ENCODE measurements at regions not wholly inside any gene's neighbourhood (a gene's known extent, or its start where the extent isn't known, plus 50 kb on each side); places are given as distances from the start of the nearest gene placed in this dataset.

DNA sequence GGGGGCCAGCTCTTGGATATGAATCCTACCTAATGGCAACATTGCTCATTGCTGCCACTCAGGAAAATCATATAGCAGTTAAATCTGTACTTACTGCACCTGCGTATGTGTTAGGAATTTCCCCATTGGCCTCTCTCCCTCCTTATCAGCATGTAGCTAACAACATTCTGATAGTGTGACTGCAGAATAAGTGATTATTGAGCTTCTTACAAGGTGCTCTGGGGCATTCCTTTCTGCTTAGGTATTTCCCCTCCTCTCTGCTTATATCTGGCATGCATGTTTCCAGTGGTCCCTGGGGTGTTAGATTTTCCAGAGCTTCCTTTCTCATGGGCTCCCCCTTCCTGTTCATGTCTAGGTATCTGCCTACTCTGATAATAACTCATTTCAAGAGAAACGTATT lies 414.1 kb upstream of the SLITRK1 start:
- H3F3A ChIP-seq (ENCODE audit: insufficient read depth) = no peaks in the 10 kb centered on the region
- no peak overlapping the region for H3K27ac ChIP-seq
- H3K79me2 ChIP-seq (ENCODE audit: insufficient read depth) = no peaks in the 10 kb centered on the region
- H3K4me2 ChIP-seq (ENCODE audit: unreplicated experiment) = no peak overlapping the region
- H4K20me1 ChIP-seq (ENCODE audit: insufficient read depth) = no peaks in the 10 kb centered on the region
- DNase-seq = no peak
- no peaks in the 10 kb centered on the region for H3K9me3 ChIP-seq (ENCODE audit: low read depth)
- H3K9me2 ChIP-seq (ENCODE audit: insufficient read depth) = no peaks in the 10 kb centered on the region
- whole genome bisulfite sequencing, 2 experiments (ENCODE audit: low coverage in 1 of 2, low lambda C conversion rate in 2 of 2, missing lambda C conversion rate in 2 of 2) = 16 to 17% methylated on average over 2 of the region's 2 CpGs
- in situ Hi-C loops (cut with MboI) = no loop called here
- H3K4me1 ChIP-seq (ENCODE audit: insufficient read depth) = no peaks in the 10 kb centered on the region
- TF ChIP-seq EZH2 (IDR thresholded peaks at IDR 0.05; ENCODE audit: insufficient read depth, poor library complexity, severe bottlenecking) (no peak), EZH2phosphoT487 (IDR thresholded peaks at IDR 0.05; ENCODE audit: insufficient read depth, low read depth) (no peak)
- no peak overlapping the region for H3K4me3 ChIP-seq
- H3K9ac ChIP-seq = no peak overlapping the region
- H3K36me3 ChIP-seq (ENCODE audit: low read depth) = no peaks in the 10 kb centered on the region
- H3K27me3 ChIP-seq (replicated peaks; ENCODE audit: insufficient read depth) = no peaks in the 10 kb centered on the region
- no peak overlapping the region for H2AFZ ChIP-seq

DNA sequence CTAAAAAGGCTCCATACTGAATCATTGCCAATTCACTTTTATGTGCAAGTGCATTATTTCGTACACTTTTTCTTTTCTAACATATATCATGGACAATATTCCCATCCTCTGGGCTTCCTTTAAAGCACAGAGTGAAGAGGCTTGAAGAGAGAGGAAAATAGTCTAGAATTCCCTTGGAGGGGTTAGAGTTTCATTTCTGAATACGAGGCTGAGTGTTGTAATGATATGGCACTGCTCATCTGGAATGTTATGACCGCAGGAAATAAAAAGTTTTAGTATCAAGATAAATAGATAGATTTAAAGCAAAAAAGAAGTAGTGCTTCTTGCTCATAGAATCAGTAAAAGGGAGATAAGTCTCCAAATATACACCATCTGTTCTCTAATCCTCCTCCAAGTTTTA lies 412.3 kb upstream of the SLITRK1 start:
- WGBS, 2 experiments (ENCODE audit: low coverage in 1 of 2, low lambda C conversion rate in 2 of 2, missing lambda C conversion rate in 2 of 2) = 11 to 16% methylated on average over 3 of the region's 3 CpGs
- H3K4me2 ChIP-seq (ENCODE audit: unreplicated experiment) = no peak overlapping the region
- H3K9me2 ChIP-seq (ENCODE audit: insufficient read depth) = no peaks in the 10 kb centered on the region
- in situ Hi-C loops (cut with MboI) = no loop called here
- H2AFZ ChIP-seq = no peak overlapping the region
- no peaks in the 10 kb centered on the region for H3K27me3 ChIP-seq (replicated peaks; ENCODE audit: insufficient read depth)
- no peaks in the 10 kb centered on the region for H3K36me3 ChIP-seq (ENCODE audit: low read depth)
- TF ChIP-seq EZH2 (IDR thresholded peaks at IDR 0.05; ENCODE audit: insufficient read depth, poor library complexity, severe bottlenecking) (no peak), EZH2phosphoT487 (IDR thresholded peaks at IDR 0.05; ENCODE audit: insufficient read depth, low read depth) (no peak)
- H4K20me1 ChIP-seq (ENCODE audit: insufficient read depth) = no peaks in the 10 kb centered on the region
- H3K4me3 ChIP-seq = no peak overlapping the region
- H3K9ac ChIP-seq = no peak overlapping the region
- H3K4me1 ChIP-seq (ENCODE audit: insufficient read depth) = no peaks in the 10 kb centered on the region
- H3K27ac ChIP-seq = no peak overlapping the region
- no peaks in the 10 kb centered on the region for H3K79me2 ChIP-seq (ENCODE audit: insufficient read depth)
- H3F3A ChIP-seq (ENCODE audit: insufficient read depth) = no peaks in the 10 kb centered on the region
- no peak for DNase-seq
- no peaks in the 10 kb centered on the region for H3K9me3 ChIP-seq (ENCODE audit: low read depth)

DNA sequence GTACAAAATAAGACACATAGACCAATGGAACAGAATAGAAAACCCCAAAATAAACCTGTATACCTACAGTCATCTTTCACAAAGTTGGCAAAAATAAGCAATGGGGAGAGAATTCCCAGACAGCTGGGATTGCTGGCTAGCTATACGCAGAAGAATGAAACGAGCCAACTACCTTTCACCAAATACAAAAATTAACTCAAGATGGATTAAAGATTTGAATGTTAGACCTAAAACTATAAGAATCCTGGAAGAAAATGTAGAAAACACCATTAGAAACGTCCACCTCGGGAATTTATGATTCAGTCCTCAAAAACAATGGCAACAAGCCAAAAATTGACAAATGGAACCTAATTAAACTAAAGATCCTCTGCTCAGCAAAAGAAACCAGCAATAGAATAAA lies 408.1 kb upstream of the SLITRK1 start:
- Histone ChIP-seq H3F3A (ENCODE audit: insufficient read depth) (no peaks in the 10 kb centered on the region), H3K4me3 (no peak overlapping the region), H3K9ac (no peak overlapping the region), H3K79me2 (ENCODE audit: insufficient read depth) (no peaks in the 10 kb centered on the region), H3K9me3 (ENCODE audit: low read depth) (no peaks in the 10 kb centered on the region), H3K27me3 (replicated peaks; ENCODE audit: insufficient read depth) (no peaks in the 10 kb centered on the region), H3K27ac (no peak overlapping the region), H4K20me1 (ENCODE audit: insufficient read depth) (no peaks in the 10 kb centered on the region), H3K9me2 (ENCODE audit: insufficient read depth) (no peaks in the 10 kb centered on the region), H3K4me2 (ENCODE audit: unreplicated experiment) (no peak overlapping the region), H3K36me3 (ENCODE audit: low read depth) (no peaks in the 10 kb centered on the region), H2AFZ (no peak overlapping the region), H3K4me1 (ENCODE audit: insufficient read depth) (no peaks in the 10 kb centered on the region)
- WGBS, 2 experiments (ENCODE audit: low coverage in 1 of 2, low lambda C conversion rate in 2 of 2, missing lambda C conversion rate in 2 of 2) = 32 to 42% methylated on average over 4 of the region's 4 CpGs
- no peak for DNase-seq
- in situ Hi-C loops (cut with MboI) = no loop called here
- no peak for TF ChIP-seq EZH2 (IDR thresholded peaks at IDR 0.05; ENCODE audit: insufficient read depth, poor library complexity, severe bottlenecking)
- TF ChIP-seq EZH2phosphoT487 (IDR thresholded peaks at IDR 0.05; ENCODE audit: insufficient read depth, low read depth) = no peak

DNA sequence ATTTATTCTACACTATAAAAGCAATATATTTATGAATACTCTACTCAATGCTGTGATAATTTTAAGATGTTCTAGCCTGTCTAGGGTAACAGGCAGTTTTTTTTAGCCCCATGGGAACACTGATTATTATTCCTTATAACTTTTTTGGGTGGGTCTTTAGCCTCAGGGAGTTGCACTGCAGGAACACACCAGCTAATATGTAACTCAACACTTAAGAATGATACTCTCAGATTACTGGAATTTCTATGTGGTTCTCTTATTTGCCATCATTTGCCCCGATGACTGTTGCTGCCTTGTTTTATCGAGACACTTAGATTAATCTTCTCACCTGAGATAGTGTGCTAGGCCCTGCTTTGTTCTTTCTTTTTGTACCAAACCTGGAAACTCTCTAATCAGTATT lies 396.9 kb upstream of the SLITRK1 start:
- H3K27me3 ChIP-seq (replicated peaks; ENCODE audit: insufficient read depth) = no peaks in the 10 kb centered on the region
- no peak overlapping the region for H2AFZ ChIP-seq
- H3K9me2 ChIP-seq (ENCODE audit: insufficient read depth) = no peaks in the 10 kb centered on the region
- WGBS, 2 experiments (ENCODE audit: low coverage in 1 of 2, low lambda C conversion rate in 2 of 2, missing lambda C conversion rate in 2 of 2) = 14 to 15% methylated on average over 2 of the region's 2 CpGs
- no peak overlapping the region for H3K4me2 ChIP-seq (ENCODE audit: unreplicated experiment)
- H3K9me3 ChIP-seq (ENCODE audit: low read depth) = peaks cover 5% of the 10 kb centered on the region
- H3K27ac ChIP-seq = no peak overlapping the region
- no peak overlapping the region for H3K4me3 ChIP-seq
- H3K36me3 ChIP-seq (ENCODE audit: low read depth) = no peaks in the 10 kb centered on the region
- TF ChIP-seq EZH2 (IDR thresholded peaks at IDR 0.05; ENCODE audit: insufficient read depth, poor library complexity, severe bottlenecking) (no peak), EZH2phosphoT487 (IDR thresholded peaks at IDR 0.05; ENCODE audit: insufficient read depth, low read depth) (no peak)
- no peaks in the 10 kb centered on the region for H4K20me1 ChIP-seq (ENCODE audit: insufficient read depth)
- no peak overlapping the region for H3K9ac ChIP-seq
- DNase-seq = no peak
- no peaks in the 10 kb centered on the region for H3F3A ChIP-seq (ENCODE audit: insufficient read depth)
- H3K4me1 ChIP-seq (ENCODE audit: insufficient read depth) = no peaks in the 10 kb centered on the region
- in situ Hi-C loops (cut with MboI) = no loop called here
- H3K79me2 ChIP-seq (ENCODE audit: insufficient read depth) = no peaks in the 10 kb centered on the region
